SK-N-SH (cell line): ENCODE measurements at regions not wholly inside any gene's neighbourhood (a gene's known extent, or its start where the extent isn't known, plus 50 kb on each side); places are given as distances from the start of the nearest gene placed in this dataset.

Experiments
- CTCF ChIA-PET: fragments of 300-600, 350-600 bp; formaldehyde crosslinking; extraction: SDS; loops from one replicate; lab custom pipeline; 2021; lab: Yijun Ruan, JAX
- POLR2A ChIA-PET: fragments of 350-600 bp; sonication (Branson Sonifier 250); formaldehyde crosslinking; extraction: SDS; loops from one replicate; lab custom pipeline; 2020; ENCODE audit warnings: antibody characterized with exemption, inconsistent platforms; lab: Yijun Ruan, JAX
- DNase-seq: peaks from one replicate; pipeline ENCODE4 v3.0.0; 2012
- H2AFZ ChIP-seq: fragments of 200-600 bp; sonication (generic); 2 replicates; pipeline ENCODE4 v1.8.1; 2016; ENCODE audit warnings: antibody characterized with exemption, mild to moderate bottlenecking, low read depth
- H3F3A ChIP-seq: fragments of 200-600 bp; sonication (generic); replicated peaks from 2 replicates; pipeline ENCODE3; 2016; ENCODE audit warnings: antibody characterized with exemption, mild to moderate bottlenecking; ENCODE audit not compliant: insufficient read depth
- H3K27ac ChIP-seq, 2 experiments: fragments of 200-500 bp in 1 of 2; fragments of 200-600 bp in 1 of 2; sonication (Bioruptor generic) in 1 of 2; sonication (generic), shearing (Covaris generic) in 1 of 2; 2 replicates each; pipeline versions ENCODE4 v1.5.1 to v1.6.1; 2014 to 2016; ENCODE audit warnings: low read depth in 2 of 2, inconsistent platforms in 1 of 2, low read length in 1 of 2, mild to moderate bottlenecking in 1 of 2, mixed read lengths in 1 of 2
- H3K27me3 ChIP-seq: fragments of 200-600 bp; sonication (generic), shearing (Covaris generic); 2 replicates; pipeline ENCODE4 v1.6.1; 2016; ENCODE audit warnings: mixed run types; ENCODE audit not compliant: insufficient read depth
- H3K36me3 ChIP-seq, 2 experiments: fragments of 200-500 bp in 1 of 2; fragments of 200-600 bp in 1 of 2; sonication (Bioruptor generic) in 1 of 2; sonication (generic) in 1 of 2; replicated peaks in 1 of 2; 2 replicates each; pipeline versions ENCODE3 to v1.5.1; 2014 to 2016; ENCODE audit warnings: low read length in 1 of 2, mild to moderate bottlenecking in 1 of 2; ENCODE audit not compliant: insufficient read depth in 2 of 2, control insufficient read depth in 1 of 2
- H3K4me1 ChIP-seq, 2 experiments: fragments of 200-500 bp in 1 of 2; fragments of 200-600 bp in 1 of 2; sonication (Bioruptor generic) in 1 of 2; sonication (generic), shearing (Covaris generic) in 1 of 2; 2 replicates each; pipeline versions ENCODE4 v1.5.1 to v1.6.1; 2014 to 2016; ENCODE audit warnings: low read depth in 1 of 2, low read length in 1 of 2, mixed run types in 1 of 2; ENCODE audit not compliant: insufficient read depth in 2 of 2, control insufficient read depth in 1 of 2
- H3K4me2 ChIP-seq: fragments of 200-600 bp; sonication (generic), shearing (Covaris generic); 2 replicates; pipeline ENCODE4 v1.6.1; 2017; ENCODE audit warnings: mixed run types
- H3K4me3 ChIP-seq, 2 experiments: fragments of 200-500 bp in 1 of 2; fragments of 200-600 bp in 1 of 2; sonication (Bioruptor generic) in 1 of 2; sonication (generic), shearing (Covaris generic) in 1 of 2; 2 replicates each; pipeline versions ENCODE4 v1.5.1 to v1.8.1; 2014 to 2016; ENCODE audit warnings: low read depth in 2 of 2, inconsistent platforms in 1 of 2, low read length in 1 of 2, mild to moderate bottlenecking in 1 of 2, mixed read lengths in 1 of 2, moderate library complexity in 1 of 2
- H3K79me2 ChIP-seq: fragments of 200-600 bp; sonication (generic); 2 replicates; pipeline ENCODE4 v1.8.1; 2017; ENCODE audit warnings: mild to moderate bottlenecking; ENCODE audit not compliant: insufficient read depth
- H3K9ac ChIP-seq: fragments of 200-600 bp; sonication (generic); 2 replicates; pipeline ENCODE4 v1.6.1; 2017; ENCODE audit warnings: mixed run types
- H3K9me2 ChIP-seq: fragments of 200-600 bp; sonication (generic); 2 replicates; pipeline ENCODE4 v1.6.1; 2017; ENCODE audit warnings: mixed run types
- H3K9me3 ChIP-seq: fragments of 200-600 bp; sonication (generic); 2 replicates; pipeline ENCODE4 v1.6.1; 2017; ENCODE audit warnings: mixed run types, mild to moderate bottlenecking, moderate library complexity
- H4K20me1 ChIP-seq: fragments of 200-600 bp; sonication (generic); 2 replicates; pipeline ENCODE4 v1.6.1; 2017; ENCODE audit warnings: mild to moderate bottlenecking, mixed run types; ENCODE audit not compliant: insufficient read depth
- CHD2 ChIP-seq: fragments of 150-350 bp; IDR thresholded peaks from 2 replicates; pipeline ENCODE4 v1.6.1; 2018; ENCODE audit warnings: low read length; ENCODE audit not compliant: partially characterized antibody
- ELF1 ChIP-seq: IDR thresholded peaks from 2 replicates; pipeline ENCODE4 v1.4.0; 2012
- EP300 ChIP-seq, 2 experiments: IDR thresholded peaks; 2 replicates each; pipeline versions ENCODE4 v1.4.0 to v1.6.1; 2012; ENCODE audit warnings: borderline replicate concordance in 1 of 2, low read depth in 1 of 2, low read length in 1 of 2
- FOSL2 ChIP-seq: IDR thresholded peaks from 2 replicates; pipeline ENCODE4 v1.4.0; 2012; ENCODE audit warnings: low read depth, mild to moderate bottlenecking, moderate library complexity, borderline replicate concordance
- NFIC ChIP-seq: IDR thresholded peaks from 2 replicates; pipeline ENCODE4 v1.4.0; 2012; ENCODE audit warnings: borderline replicate concordance
- RFX5 ChIP-seq: IDR thresholded peaks from 2 replicates; pipeline ENCODE4 v1.6.1; 2012; ENCODE audit warnings: mild to moderate bottlenecking, improper control_type of control experiment, low read length
- TEAD4 ChIP-seq: IDR thresholded peaks from 2 replicates; pipeline ENCODE4 v1.4.0; 2012; ENCODE audit warnings: mild to moderate bottlenecking, borderline replicate concordance; ENCODE audit not compliant: insufficient read depth
- WGBS: methylation state at CpG from one replicate; pipeline ENCODE4 v1.1.6; 2017; ENCODE audit warnings: low lambda C conversion rate; 5-methylcytosine and 5-hydroxymethylcytosine counted together
- TF ChIP-seq, protein P1 (sequence below): IDR thresholded peaks from 2 replicates; pipeline ENCODE4 v1.6.1; 2012; ENCODE audit warnings: mild to moderate bottlenecking, low read depth, low read length, moderate library complexity
- TF ChIP-seq, protein P2 (sequence below): fragments of 200-600 bp; sonication (generic); IDR thresholded peaks from 2 replicates; pipeline ENCODE4 v1.6.1; 2017; ENCODE audit warnings: antibody characterized with exemption, mild to moderate bottlenecking, moderate library complexity
- TF ChIP-seq, protein P3 (sequence below): IDR thresholded peaks from 2 replicates; pipeline ENCODE4 v1.4.0; 2012; ENCODE audit warnings: low read depth

DNA sequence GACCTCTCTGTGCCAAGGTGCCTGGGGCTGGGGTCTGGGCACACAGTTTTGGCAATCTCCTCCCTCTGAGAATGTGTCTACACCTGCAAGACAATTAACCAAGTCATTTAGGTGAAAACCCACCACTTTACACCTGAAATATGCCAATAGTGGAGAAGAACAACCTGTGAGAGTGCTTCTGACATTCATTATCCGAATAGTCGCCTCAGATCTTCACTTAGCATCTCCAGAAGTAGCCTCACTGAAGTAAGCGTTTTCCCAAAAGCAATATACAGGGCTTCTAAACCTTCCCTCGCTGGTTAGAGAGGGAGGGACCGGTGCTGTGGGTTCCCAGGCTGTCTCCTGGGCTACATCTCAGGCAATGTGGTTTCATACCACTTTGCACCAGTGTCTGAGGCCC is 173.5 kb downstream of the DDX1 start:
- POLR2A ChIA-PET: interaction anchor here (0.8 kb wide), 1 partner anchor 30 kb away, joined by 3 read pairs; no protein-coding TSS in a partner anchor
- DNase-seq: no peak
- Histone ChIP-seq H3K79me2 (no peaks in the 10 kb centered on the region), H3K4me3 (no peak overlapping the region), H3K9me2 (no peaks in the 10 kb centered on the region), H3K9me3 (no peaks in the 10 kb centered on the region), H3K4me2 (no peak overlapping the region), H3K27me3 (no peaks in the 10 kb centered on the region), H3F3A (no peaks in the 10 kb centered on the region), H3K36me3 (no peaks in the 10 kb centered on the region), H4K20me1 (no peaks in the 10 kb centered on the region), H3K4me1 (peaks cover 0 to 24% of the 10 kb centered on the region in 2 experiments; a peak in 1 of 4 replicates), H2AFZ (no peak overlapping the region), H3K9ac (no peak overlapping the region), H3K27ac (no peak overlapping the region)
- TF ChIP-seq, protein P1, sequence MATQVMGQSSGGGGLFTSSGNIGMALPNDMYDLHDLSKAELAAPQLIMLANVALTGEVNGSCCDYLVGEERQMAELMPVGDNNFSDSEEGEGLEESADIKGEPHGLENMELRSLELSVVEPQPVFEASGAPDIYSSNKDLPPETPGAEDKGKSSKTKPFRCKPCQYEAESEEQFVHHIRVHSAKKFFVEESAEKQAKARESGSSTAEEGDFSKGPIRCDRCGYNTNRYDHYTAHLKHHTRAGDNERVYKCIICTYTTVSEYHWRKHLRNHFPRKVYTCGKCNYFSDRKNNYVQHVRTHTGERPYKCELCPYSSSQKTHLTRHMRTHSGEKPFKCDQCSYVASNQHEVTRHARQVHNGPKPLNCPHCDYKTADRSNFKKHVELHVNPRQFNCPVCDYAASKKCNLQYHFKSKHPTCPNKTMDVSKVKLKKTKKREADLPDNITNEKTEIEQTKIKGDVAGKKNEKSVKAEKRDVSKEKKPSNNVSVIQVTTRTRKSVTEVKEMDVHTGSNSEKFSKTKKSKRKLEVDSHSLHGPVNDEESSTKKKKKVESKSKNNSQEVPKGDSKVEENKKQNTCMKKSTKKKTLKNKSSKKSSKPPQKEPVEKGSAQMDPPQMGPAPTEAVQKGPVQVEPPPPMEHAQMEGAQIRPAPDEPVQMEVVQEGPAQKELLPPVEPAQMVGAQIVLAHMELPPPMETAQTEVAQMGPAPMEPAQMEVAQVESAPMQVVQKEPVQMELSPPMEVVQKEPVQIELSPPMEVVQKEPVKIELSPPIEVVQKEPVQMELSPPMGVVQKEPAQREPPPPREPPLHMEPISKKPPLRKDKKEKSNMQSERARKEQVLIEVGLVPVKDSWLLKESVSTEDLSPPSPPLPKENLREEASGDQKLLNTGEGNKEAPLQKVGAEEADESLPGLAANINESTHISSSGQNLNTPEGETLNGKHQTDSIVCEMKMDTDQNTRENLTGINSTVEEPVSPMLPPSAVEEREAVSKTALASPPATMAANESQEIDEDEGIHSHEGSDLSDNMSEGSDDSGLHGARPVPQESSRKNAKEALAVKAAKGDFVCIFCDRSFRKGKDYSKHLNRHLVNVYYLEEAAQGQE: no peak
- TF ChIP-seq RFX5 (no peak), EP300 (IDR thresholded peaks at IDR 0.05; ENCODE audit: borderline replicate concordance in 1 of 2, low read depth in 1 of 2, low read length in 1 of 2) (no peak), FOSL2 (no peak)
- TF ChIP-seq, protein P2, sequence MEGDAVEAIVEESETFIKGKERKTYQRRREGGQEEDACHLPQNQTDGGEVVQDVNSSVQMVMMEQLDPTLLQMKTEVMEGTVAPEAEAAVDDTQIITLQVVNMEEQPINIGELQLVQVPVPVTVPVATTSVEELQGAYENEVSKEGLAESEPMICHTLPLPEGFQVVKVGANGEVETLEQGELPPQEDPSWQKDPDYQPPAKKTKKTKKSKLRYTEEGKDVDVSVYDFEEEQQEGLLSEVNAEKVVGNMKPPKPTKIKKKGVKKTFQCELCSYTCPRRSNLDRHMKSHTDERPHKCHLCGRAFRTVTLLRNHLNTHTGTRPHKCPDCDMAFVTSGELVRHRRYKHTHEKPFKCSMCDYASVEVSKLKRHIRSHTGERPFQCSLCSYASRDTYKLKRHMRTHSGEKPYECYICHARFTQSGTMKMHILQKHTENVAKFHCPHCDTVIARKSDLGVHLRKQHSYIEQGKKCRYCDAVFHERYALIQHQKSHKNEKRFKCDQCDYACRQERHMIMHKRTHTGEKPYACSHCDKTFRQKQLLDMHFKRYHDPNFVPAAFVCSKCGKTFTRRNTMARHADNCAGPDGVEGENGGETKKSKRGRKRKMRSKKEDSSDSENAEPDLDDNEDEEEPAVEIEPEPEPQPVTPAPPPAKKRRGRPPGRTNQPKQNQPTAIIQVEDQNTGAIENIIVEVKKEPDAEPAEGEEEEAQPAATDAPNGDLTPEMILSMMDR: no peak
- CTCF ChIA-PET: interaction anchor here (1.1 kb wide), 2 partner anchors 17 to 29 kb away, joined by 3 to 4 read pairs; no protein-coding TSS in a partner anchor
- 31% methylated on average over 5 of the region's 5 CpGs for WGBS

DNA sequence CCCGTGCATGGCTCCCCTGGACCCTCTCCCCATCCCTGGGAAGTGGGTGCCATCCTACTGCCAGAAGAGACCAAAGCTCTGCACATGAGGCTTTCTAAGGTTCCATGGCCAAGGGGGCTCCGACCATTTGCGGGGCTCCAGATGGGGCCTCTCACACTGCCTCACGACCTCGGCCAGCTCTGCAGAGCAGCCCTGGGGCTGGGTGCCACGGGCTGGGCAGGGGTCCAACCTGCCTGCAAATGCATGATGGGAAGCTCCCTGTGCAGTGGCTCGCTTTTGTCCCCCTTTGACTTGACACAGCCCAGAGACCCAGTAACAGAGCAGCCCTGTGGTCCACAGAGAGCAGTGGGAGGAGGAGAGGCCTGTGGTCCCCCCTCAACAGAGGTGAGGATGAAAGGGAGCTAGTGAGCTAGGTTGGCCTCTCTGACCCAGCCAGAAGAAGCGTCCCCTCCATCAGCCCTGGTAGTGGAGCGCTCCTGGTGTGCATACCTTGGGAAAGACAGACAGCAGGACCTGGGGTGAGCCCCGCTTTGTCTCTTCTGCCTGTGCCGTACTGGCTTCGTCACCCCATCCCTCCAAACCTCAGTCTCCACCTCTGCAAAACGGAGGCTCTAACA is 174.1 kb downstream of the DDX1 start:
- 34% methylated on average over 11 of the region's 13 CpGs for WGBS

More for the DNA sequence above, 174.1 kb downstream of the DDX1 start:
- Histone ChIP-seq H3K9me3 (no peaks in the 10 kb centered on the region), H3K4me3 (no peak overlapping the region), H3K27me3 (no peaks in the 10 kb centered on the region), H3K79me2 (no peaks in the 10 kb centered on the region), H3K4me2 (no peak overlapping the region), H3F3A (no peaks in the 10 kb centered on the region), H3K9ac (no peak overlapping the region), H3K27ac (no peak overlapping the region), H3K36me3 (no peaks in the 10 kb centered on the region), H3K9me2 (no peaks in the 10 kb centered on the region), H3K4me1 (peaks cover 0 to 24% of the 10 kb centered on the region in 2 experiments; a peak in 1 of 4 replicates), H2AFZ (no peak overlapping the region), H4K20me1 (no peaks in the 10 kb centered on the region)
- TF ChIP-seq, protein P3, sequence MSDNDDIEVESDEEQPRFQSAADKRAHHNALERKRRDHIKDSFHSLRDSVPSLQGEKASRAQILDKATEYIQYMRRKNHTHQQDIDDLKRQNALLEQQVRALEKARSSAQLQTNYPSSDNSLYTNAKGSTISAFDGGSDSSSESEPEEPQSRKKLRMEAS: no peak
- TF ChIP-seq ELF1: no peak
- no peak for TF ChIP-seq NFIC
- TF ChIP-seq CHD2: no peak
- no peak for TF ChIP-seq TEAD4
- DNase-seq: no peak
- CTCF ChIA-PET: no interaction called here
- POLR2A ChIA-PET: interaction anchor here (0.8 kb wide), 1 partner anchor 30 kb away, joined by 3 read pairs; no protein-coding TSS in a partner anchor
